Mesothelial cell of epicardium (in vitro differentiated cells): ENCODE measurements at regions not wholly inside any gene's neighbourhood (a gene's known extent, or its start where the extent isn't known, plus 50 kb on each side); places are given as distances from the start of the nearest gene placed in this dataset.

Source experiments
- DNase-seq, 2 experiments: peaks; one replicate each; pipeline ENCODE4 v3.0.0; 2021; ENCODE audit warnings: low spot score in 2 of 2; ENCODE audit not compliant: unreplicated experiment in 2 of 2
- H3K27ac Mint-ChIP-seq: 2 replicates; pipeline ENCODE4 v1.8.0; 2021; ENCODE audit warnings: mixed read lengths
- H3K27me3 Mint-ChIP-seq: 2 replicates; pipeline ENCODE4 v1.8.0; 2021; ENCODE audit warnings: low read depth, mixed read lengths
- H3K36me3 Mint-ChIP-seq: 2 replicates; pipeline ENCODE4 v1.8.0; 2021; ENCODE audit warnings: mixed read lengths
- H3K4me1 Mint-ChIP-seq: 2 replicates; pipeline ENCODE4 v1.8.0; 2021; ENCODE audit warnings: mixed read lengths
- H3K4me3 Mint-ChIP-seq: 2 replicates; pipeline ENCODE4 v1.8.0; 2021; ENCODE audit warnings: mild to moderate bottlenecking, moderate library complexity, mixed read lengths
- H3K9me3 Mint-ChIP-seq: 2 replicates; pipeline ENCODE4 v1.8.0; 2021; ENCODE audit warnings: mixed read lengths
- TF ChIP-seq, protein P1 (sequence below): fragments of 200-600 bp; sonication (generic); IDR thresholded peaks from one replicate; pipeline ENCODE4 v1.5.0; 2021; ENCODE audit warnings: antibody characterized with exemption; ENCODE audit not compliant: unreplicated experiment

DNA sequence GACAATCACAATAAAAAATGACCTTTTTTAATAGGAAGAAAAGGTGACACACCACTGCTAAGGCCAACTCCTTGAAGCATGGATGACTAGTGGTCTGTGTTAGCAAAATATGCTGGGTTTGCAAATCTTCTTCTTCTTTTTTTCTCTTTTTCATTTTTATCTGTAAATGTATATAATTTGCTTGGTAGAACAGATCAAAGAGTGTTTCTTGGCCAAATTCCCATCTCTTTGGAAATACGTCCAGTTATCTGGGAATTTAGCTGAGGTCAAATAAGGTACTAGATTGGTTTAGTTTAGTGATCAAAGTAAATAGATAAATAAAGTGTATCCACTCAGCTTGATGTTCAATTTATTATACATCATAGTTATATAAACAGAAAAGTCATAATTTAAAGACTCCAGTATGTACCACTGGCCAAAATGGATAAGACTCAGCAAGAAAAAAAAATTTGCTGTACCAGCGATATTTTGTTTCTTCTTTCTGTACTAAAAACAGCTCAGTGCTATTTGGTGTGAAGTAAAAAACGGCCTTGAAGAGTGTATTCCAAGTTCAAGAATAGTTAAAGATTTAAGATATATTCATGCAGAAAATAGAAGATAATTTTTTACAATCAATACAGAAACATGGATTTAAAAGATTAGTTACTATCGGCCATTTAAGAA is 738.6 kb upstream of the PIK3C3 start:
- H3K27me3 Mint-ChIP-seq = no peaks in the 10 kb centered on the region
- H3K4me1 Mint-ChIP-seq = peaks cover 10% of the 10 kb centered on the region
- peak overlapping the region; percentile 25 for H3K27ac Mint-ChIP-seq
- no peak for DNase-seq
- no peak overlapping the region for H3K4me3 Mint-ChIP-seq
- no peaks in the 10 kb centered on the region for H3K36me3 Mint-ChIP-seq
- TF ChIP-seq, protein P1, sequence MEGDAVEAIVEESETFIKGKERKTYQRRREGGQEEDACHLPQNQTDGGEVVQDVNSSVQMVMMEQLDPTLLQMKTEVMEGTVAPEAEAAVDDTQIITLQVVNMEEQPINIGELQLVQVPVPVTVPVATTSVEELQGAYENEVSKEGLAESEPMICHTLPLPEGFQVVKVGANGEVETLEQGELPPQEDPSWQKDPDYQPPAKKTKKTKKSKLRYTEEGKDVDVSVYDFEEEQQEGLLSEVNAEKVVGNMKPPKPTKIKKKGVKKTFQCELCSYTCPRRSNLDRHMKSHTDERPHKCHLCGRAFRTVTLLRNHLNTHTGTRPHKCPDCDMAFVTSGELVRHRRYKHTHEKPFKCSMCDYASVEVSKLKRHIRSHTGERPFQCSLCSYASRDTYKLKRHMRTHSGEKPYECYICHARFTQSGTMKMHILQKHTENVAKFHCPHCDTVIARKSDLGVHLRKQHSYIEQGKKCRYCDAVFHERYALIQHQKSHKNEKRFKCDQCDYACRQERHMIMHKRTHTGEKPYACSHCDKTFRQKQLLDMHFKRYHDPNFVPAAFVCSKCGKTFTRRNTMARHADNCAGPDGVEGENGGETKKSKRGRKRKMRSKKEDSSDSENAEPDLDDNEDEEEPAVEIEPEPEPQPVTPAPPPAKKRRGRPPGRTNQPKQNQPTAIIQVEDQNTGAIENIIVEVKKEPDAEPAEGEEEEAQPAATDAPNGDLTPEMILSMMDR = no peak
- H3K9me3 Mint-ChIP-seq = no peaks in the 10 kb centered on the region

DNA sequence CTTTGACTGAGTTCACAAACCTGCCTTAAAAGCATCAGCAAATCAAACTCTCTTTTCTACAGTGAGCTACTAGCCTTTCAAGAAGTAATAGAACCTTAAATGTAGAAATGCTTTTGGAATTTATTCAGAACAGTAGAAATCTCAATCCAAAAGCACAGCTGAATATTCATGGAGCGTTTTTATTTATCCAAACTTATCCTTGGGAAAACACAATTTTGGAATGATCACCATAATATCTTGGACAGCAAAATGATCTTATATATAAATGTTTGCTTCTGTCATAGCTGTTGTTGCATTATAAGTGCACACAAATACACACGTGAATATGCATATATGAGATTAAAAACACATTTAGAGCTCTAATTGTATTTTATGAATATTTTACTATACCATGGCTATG is 747.3 kb upstream of the PIK3C3 start:
- Mint-ChIP-seq H3K4me3 (no peak overlapping the region), H3K4me1 (no peaks in the 10 kb centered on the region), H3K36me3 (no peaks in the 10 kb centered on the region), H3K9me3 (no peaks in the 10 kb centered on the region), H3K27me3 (peaks cover 2% of the 10 kb centered on the region), H3K27ac (no peak overlapping the region)
- no peak for DNase-seq
- TF ChIP-seq, protein P1 = no peak

DNA sequence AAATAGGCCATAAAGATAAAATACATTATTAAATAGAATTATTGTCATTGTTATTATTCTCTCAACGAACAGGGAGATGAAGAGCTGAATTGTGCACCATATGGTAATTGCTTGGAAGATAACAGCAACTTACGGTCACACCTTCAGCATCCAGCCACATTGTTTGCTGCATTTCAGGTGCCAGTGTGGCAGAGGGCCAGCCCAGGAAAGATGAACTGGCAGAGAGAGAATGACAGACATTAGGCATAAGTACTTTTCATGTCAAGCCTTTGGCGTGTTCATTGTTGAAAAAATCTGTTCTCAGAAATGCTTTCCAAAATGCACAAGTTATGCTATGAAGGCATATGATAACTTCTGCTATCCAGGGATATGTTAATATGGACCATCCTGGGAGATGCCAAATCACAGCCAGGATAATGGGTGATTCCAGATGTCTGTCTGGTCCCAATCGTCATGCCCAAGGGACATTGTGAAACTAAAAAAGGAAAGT is 748.6 kb upstream of the PIK3C3 start:
- no peaks in the 10 kb centered on the region for H3K36me3 Mint-ChIP-seq
- no peak overlapping the region for H3K4me3 Mint-ChIP-seq
- H3K27me3 Mint-ChIP-seq = peaks cover 2% of the 10 kb centered on the region
- H3K4me1 Mint-ChIP-seq = no peaks in the 10 kb centered on the region
- no peaks in the 10 kb centered on the region for H3K9me3 Mint-ChIP-seq
- DNase-seq = no peak
- TF ChIP-seq, protein P1 = no peak
- H3K27ac Mint-ChIP-seq = no peak overlapping the region

DNA sequence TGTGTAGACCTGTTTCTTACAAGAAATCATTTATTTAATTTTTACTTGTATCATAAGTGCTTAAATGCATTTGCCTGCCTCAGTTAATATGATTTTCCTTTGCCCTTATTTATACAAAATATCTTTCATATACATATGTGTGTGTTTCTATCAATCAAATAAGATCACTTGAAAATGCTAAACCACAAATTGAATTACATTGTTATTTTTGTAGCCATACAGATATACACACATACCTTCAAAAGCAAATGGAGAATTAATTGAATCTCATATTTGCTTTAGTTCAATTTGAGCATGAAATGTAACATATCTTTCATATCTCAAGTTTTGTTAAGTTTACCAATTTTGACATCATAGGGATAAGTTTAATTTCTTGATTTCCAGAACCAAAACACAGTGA is 755.8 kb upstream of the PIK3C3 start:
- Mint-ChIP-seq H3K27ac (no peak overlapping the region), H3K4me1 (no peaks in the 10 kb centered on the region), H3K36me3 (peaks cover 3% of the 10 kb centered on the region), H3K9me3 (peaks cover 13% of the 10 kb centered on the region), H3K27me3 (no peaks in the 10 kb centered on the region), H3K4me3 (no peak overlapping the region)
- no peak for DNase-seq
- TF ChIP-seq, protein P1 = no peak

DNA sequence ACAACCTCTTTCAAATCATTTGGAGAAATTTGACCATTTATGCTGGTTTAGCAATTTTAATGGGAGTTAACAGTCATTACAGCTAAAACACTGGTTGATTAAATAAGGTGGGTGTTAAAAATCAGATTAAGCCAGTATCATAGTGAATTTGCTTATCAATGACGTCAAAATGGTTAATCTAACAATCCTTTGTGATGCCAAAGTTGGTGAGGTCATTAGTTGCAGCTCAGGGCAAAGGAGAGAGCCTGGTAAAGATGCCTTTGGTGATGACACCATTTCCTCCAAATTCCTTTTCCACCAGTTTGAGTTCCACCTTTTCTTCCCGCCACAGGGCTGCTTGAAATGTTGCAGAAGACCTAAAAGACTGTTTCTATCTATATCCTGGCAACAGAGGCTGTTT is 757.1 kb upstream of the PIK3C3 start:
- no peaks in the 10 kb centered on the region for H3K27me3 Mint-ChIP-seq
- H3K36me3 Mint-ChIP-seq = peaks cover 3% of the 10 kb centered on the region
- H3K27ac Mint-ChIP-seq = no peak overlapping the region
- H3K9me3 Mint-ChIP-seq = peaks cover 23% of the 10 kb centered on the region
- DNase-seq = no peak
- H3K4me3 Mint-ChIP-seq = no peak overlapping the region
- TF ChIP-seq, protein P1 = no peak
- no peaks in the 10 kb centered on the region for H3K4me1 Mint-ChIP-seq

DNA sequence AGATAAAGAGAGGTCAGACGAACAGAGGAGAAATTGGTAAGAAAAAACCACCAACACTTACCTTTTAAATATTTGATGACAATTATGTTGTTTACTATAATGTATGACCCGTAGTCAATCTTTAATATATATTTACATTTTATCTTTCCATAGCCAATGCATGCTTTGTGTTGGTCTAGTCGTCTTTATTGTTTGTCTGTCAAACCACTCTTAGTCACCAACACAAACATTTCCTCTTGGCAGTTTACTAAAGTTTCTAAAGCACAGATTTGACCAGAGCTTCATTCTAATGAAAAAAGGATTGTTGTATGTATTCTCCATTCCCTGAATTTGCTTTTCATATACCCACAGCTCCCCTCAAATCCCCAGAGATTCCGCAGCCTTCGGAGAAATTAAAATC is 784.7 kb upstream of the PIK3C3 start:
- Mint-ChIP-seq H3K9me3 (no peaks in the 10 kb centered on the region), H3K4me1 (peaks cover 4% of the 10 kb centered on the region), H3K4me3 (no peak overlapping the region), H3K27me3 (no peaks in the 10 kb centered on the region), H3K27ac (no peak overlapping the region), H3K36me3 (no peaks in the 10 kb centered on the region)
- TF ChIP-seq, protein P1 = no peak
- DNase-seq = no peak
